Activated T-cell treated with anti-CD3 and anti-CD28 coated beads, Interleukin-2, amount 50 U/mL, for 72 hours (primary cell): ENCODE measurements at regions not wholly inside any gene's neighbourhood (a gene's known extent, or its start where the extent isn't known, plus 50 kb on each side); places are given as distances from the start of the nearest gene placed in this dataset.

Experiments used
- ATAC-seq, 2 donors: fragments of 150-1000 bp; cut with Tn5 transposase; replicated peaks in 1 of 2; 2 replicates each; pipeline ENCODE4 v1.10.0; 2021; ENCODE audit warnings: moderate library complexity in 2 of 2, mild to moderate bottlenecking in 1 of 2
- DNase-seq, 2 donors: peaks; one replicate each; pipeline ENCODE4 v3.0.0; 2021 to 2022; ENCODE audit warnings: mixed read lengths in 1 of 2
- H3K27ac Mint-ChIP-seq: one replicate; pipeline ENCODE4 v1.8.0; 2022; ENCODE audit warnings: mild to moderate bottlenecking, moderate library complexity, mixed read lengths
- H3K27me3 Mint-ChIP-seq: one replicate; pipeline ENCODE4 v1.8.0; 2022; ENCODE audit warnings: low read depth, mixed read lengths
- H3K36me3 Mint-ChIP-seq, 2 donors: one replicate each; pipeline ENCODE4 v1.8.0; 2022; ENCODE audit warnings: mixed read lengths in 2 of 2, mild to moderate bottlenecking in 1 of 2; ENCODE audit not compliant: insufficient read depth in 2 of 2
- H3K4me1 Mint-ChIP-seq: one replicate; pipeline ENCODE4 v1.8.0; 2022; ENCODE audit warnings: low read depth, mixed read lengths
- H3K4me3 Mint-ChIP-seq, 2 donors: one replicate each; pipeline ENCODE4 v1.8.0; 2022; ENCODE audit warnings: mild to moderate bottlenecking in 2 of 2, mixed read lengths in 2 of 2, moderate library complexity in 2 of 2
- H3K9me3 Mint-ChIP-seq, 2 donors: one replicate each; pipeline ENCODE4 v1.8.0; 2022; ENCODE audit warnings: mixed read lengths in 2 of 2

DNA sequence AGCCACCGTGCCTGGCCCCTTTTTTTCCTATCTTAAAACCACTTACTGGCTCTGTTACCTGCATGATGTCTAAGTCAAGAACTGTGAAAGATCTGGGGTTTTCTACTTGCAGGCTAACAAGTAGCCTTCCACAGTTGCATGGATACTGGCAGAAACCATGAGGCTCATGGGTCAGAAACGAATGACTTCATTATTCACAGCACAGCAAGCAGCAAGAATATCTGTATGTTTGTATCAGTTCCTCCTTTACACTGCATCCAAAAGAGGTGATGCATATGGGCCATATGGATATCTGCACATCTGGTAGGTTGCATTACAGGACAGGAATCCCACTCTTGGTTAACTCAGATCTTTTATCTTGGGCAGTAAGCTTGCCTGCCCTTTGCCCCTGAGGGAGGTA, 154.9 kb upstream of the NUDT6 start:
- Mint-ChIP-seq H3K36me3 (peaks cover 2 to 4% of the 10 kb centered on the region in 2 donors), H3K27ac (no peak overlapping the region), H3K9me3 (no peaks in the 10 kb centered on the region), H3K4me3 (no peak overlapping the region), H3K27me3 (no peaks in the 10 kb centered on the region), H3K4me1 (no peaks in the 10 kb centered on the region)
- ATAC-seq: no peak
- no peak for DNase-seq

- DNase-seq (no peak), ATAC-seq (no peak)
- Mint-ChIP-seq H3K36me3 (peaks cover 2 to 6% of the 10 kb centered on the region in 2 donors), H3K9me3 (no peaks in the 10 kb centered on the region), H3K27ac (no peak overlapping the region), H3K27me3 (no peaks in the 10 kb centered on the region), H3K4me1 (no peaks in the 10 kb centered on the region), H3K4me3 (no peak overlapping the region)
Measured at GRCh38 chr4:123081971-123082370, 159.6 kb upstream of the NUDT6 start.

DNA sequence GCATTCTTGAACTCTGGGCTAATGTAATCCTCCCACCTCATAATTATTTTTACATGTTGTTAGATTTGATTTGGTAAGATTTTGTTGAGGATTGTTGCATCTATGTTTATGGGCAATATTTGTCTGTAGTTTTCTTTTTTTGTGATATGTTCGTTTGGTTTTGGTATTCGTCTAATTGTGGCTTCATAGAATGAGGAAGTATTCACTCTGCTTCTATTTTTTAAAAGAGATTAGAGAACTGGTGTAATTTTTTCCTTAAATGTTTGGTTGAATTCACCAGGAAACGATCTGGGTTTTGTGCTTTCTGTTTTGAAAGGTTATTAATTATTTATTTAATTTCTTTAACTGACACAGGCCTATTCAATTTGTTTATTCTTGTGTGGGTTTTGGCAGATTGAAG, 161.2 kb upstream of the NUDT6 start:
- DNase-seq (no peak), ATAC-seq (no peak)
- Mint-ChIP-seq H3K27me3 (no peaks in the 10 kb centered on the region), H3K9me3 (peaks cover 0 to 1% of the 10 kb centered on the region in 2 donors), H3K4me3 (no peak overlapping the region), H3K27ac (no peak overlapping the region), H3K36me3 (peaks cover 2 to 6% of the 10 kb centered on the region in 2 donors), H3K4me1 (no peaks in the 10 kb centered on the region)

- no peaks in the 10 kb centered on the region for H3K27me3 Mint-ChIP-seq
- DNase-seq: no peak
- H3K4me3 Mint-ChIP-seq: no peak overlapping the region
- H3K27ac Mint-ChIP-seq: no peak overlapping the region
- peaks cover 0 to 2% of the 10 kb centered on the region in 2 donors for H3K9me3 Mint-ChIP-seq
- peaks cover 3 to 8% of the 10 kb centered on the region in 2 donors for H3K36me3 Mint-ChIP-seq
- no peak for ATAC-seq
- H3K4me1 Mint-ChIP-seq: peaks cover 7% of the 10 kb centered on the region
Measured at GRCh38 chr4:123088501-123088900, 166.1 kb upstream of the NUDT6 start.

DNA sequence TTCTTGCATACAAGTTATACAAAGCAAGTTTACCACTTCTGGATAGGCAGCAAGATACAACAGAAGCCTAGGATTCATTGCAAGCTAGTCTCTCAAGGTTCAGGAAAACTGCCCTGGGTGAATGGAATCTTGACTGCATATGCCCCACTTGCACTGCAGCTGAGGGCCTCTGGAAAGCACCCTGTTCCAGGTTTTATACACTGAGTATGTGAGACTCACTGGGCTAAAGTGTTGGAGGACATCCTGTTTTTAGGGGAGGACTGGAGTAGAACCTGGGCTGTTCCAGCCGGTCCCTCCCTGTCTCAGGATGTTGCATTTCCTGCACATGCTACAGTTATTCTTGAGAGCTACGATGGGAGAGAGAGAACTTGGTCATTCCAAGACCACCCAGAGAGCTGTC, 168.5 kb upstream of the NUDT6 start:
- Mint-ChIP-seq H3K4me1 (peaks cover 7% of the 10 kb centered on the region), H3K4me3 (no peak overlapping the region), H3K9me3 (peaks cover 0 to 2% of the 10 kb centered on the region in 2 donors), H3K27ac (no peak overlapping the region), H3K27me3 (no peaks in the 10 kb centered on the region), H3K36me3 (peaks cover 3 to 6% of the 10 kb centered on the region in 2 donors)
- ATAC-seq (no peak), DNase-seq (no peak)

- Mint-ChIP-seq H3K36me3 (peaks cover 3 to 6% of the 10 kb centered on the region in 2 donors), H3K4me1 (peaks cover 7% of the 10 kb centered on the region), H3K4me3 (no peak overlapping the region), H3K27me3 (no peaks in the 10 kb centered on the region), H3K9me3 (peaks cover 0 to 2% of the 10 kb centered on the region in 2 donors), H3K27ac (no peak overlapping the region)
- DNase-seq (no peak), ATAC-seq (no peak)
Measured at GRCh38 chr4:123092586-123092985, 170.2 kb upstream of the NUDT6 start.

- no peak for DNase-seq
Measured at GRCh38 chr4:123093236-123093635, 170.8 kb upstream of the NUDT6 start.

DNA sequence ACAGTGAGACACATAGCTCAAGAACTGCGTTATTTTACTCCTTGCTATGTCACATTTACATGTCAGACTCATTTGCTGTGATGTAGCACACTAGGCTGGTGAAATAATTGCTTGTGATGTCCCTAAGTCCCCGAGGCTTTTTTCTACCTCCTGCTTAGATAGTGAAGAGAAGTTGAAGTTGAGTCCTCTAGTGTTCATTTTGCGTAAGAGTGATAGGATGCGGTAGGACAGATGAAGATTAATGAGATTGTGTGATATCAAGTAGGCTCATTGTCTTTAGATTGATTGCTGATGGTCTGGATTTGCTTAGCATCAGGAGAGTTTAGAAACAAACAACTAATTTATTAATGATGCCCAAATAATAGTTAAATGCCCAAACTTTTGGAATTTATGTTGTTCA, 173.6 kb upstream of the NUDT6 start:
- Mint-ChIP-seq H3K4me3 (no peak overlapping the region), H3K4me1 (peaks cover 7% of the 10 kb centered on the region), H3K9me3 (no peaks in the 10 kb centered on the region), H3K27ac (no peak overlapping the region), H3K36me3 (peaks cover 0 to 2% of the 10 kb centered on the region in 2 donors), H3K27me3 (no peaks in the 10 kb centered on the region)
- no peak for ATAC-seq
- DNase-seq: no peak

More at GRCh38 chr4:123093236-123093635, 170.8 kb upstream of the NUDT6 start:
- H3K36me3 Mint-ChIP-seq: peaks cover 3 to 6% of the 10 kb centered on the region in 2 donors
- no peaks in the 10 kb centered on the region for H3K27me3 Mint-ChIP-seq
- ATAC-seq: peak; percentile 30 to 43
- H3K4me3 Mint-ChIP-seq: no peak overlapping the region
- H3K4me1 Mint-ChIP-seq: peaks cover 7% of the 10 kb centered on the region
- H3K27ac Mint-ChIP-seq: no peak overlapping the region
- peaks cover 0 to 2% of the 10 kb centered on the region in 2 donors for H3K9me3 Mint-ChIP-seq

GRCh38 chr4:123102897-123103471, 180.6 kb upstream of the NUDT6 start:
- no peaks in the 10 kb centered on the region for H3K27me3 Mint-ChIP-seq
- H3K4me3 Mint-ChIP-seq: no peak overlapping the region
- no peaks in the 10 kb centered on the region for H3K9me3 Mint-ChIP-seq
- ATAC-seq (no peak), DNase-seq (no peak)
- peaks cover 0 to 8% of the 10 kb centered on the region in 2 donors for H3K36me3 Mint-ChIP-seq
- no peaks in the 10 kb centered on the region for H3K4me1 Mint-ChIP-seq
- H3K27ac Mint-ChIP-seq: peak overlapping the region; percentile 8

- Mint-ChIP-seq H3K9me3 (no peaks in the 10 kb centered on the region), H3K27me3 (no peaks in the 10 kb centered on the region), H3K4me1 (no peaks in the 10 kb centered on the region), H3K27ac (no peak overlapping the region), H3K4me3 (no peak overlapping the region), H3K36me3 (peaks cover 0 to 8% of the 10 kb centered on the region in 2 donors)
- no peak for ATAC-seq
- no peak for DNase-seq
Measured at GRCh38 chr4:123104310-123105025, 182.1 kb upstream of the NUDT6 start.

DNA sequence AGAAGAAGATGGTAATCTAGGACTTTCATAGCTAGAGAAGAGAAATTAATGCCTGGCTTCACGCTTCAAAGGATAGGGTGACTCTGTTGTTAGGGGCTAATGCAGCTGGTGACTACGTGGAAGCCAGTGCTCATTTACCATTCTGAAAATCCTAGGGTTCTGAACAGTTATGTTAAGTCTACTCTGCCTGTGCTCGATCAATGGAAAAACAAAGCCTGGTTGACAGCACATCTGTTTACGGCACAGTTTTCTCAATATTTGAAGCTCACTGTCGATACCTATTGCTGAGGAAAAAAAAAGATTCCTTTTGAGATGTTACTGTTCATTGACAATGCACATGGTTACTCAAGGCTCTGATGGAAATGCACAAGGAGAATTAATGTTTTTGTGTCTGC, 182.6 kb upstream of the NUDT6 start:
- Mint-ChIP-seq H3K9me3 (no peaks in the 10 kb centered on the region), H3K27me3 (no peaks in the 10 kb centered on the region), H3K27ac (no peak overlapping the region), H3K4me1 (no peaks in the 10 kb centered on the region), H3K36me3 (peaks cover 0 to 8% of the 10 kb centered on the region in 2 donors), H3K4me3 (no peak overlapping the region)
- DNase-seq: no peak
- ATAC-seq: no peak

GRCh38 chr4:123106747-123107146, 184.3 kb upstream of the NUDT6 start:
- no peaks in the 10 kb centered on the region for H3K9me3 Mint-ChIP-seq
- H3K27me3 Mint-ChIP-seq: no peaks in the 10 kb centered on the region

DNA sequence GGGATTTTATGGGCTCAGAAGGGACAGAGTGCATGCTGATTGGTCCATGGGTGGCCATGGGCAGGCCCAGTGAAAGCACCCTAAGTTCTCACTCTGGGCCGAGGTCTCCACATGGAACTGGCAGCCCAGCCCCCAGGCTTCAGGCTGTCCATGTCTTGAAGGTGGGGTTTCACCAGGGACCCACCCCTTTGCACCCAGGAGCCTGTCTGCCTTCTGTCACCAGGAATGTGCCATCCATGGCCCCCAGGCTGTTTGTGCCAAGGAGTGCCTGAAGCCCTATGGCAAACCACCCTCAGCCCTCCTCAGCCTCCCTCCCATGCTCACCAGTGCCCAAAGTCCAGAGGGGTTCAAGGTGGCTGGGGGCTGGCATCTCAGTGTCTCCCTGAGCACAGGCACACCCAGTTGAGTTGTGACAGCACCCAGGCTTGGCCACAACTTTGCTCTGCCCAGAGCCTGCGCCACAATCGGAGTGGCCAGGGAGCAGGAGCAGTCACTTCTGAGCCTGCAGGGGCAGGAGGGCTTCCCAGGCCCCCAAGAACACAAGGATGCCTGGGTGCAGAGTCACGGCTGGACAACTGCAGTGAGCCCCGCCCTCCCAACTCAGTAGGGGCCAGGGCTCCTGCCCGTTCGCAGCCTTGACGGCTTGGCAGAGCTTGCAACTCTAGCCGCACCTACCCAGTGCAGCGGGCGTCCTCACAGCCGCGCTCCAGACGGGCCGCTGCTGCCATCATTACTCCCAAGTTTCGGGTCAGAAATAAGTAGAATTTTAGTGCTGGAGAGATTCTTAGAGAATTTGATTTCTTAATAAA, 185.3 kb upstream of the NUDT6 start:
- ATAC-seq (no peak), DNase-seq (no peak)
- no peak overlapping the region for H3K4me3 Mint-ChIP-seq
- peaks cover 0 to 8% of the 10 kb centered on the region in 2 donors for H3K36me3 Mint-ChIP-seq
- no peak overlapping the region for H3K27ac Mint-ChIP-seq
- no peaks in the 10 kb centered on the region for H3K9me3 Mint-ChIP-seq
- no peaks in the 10 kb centered on the region for H3K4me1 Mint-ChIP-seq
- H3K27me3 Mint-ChIP-seq: no peaks in the 10 kb centered on the region

More at GRCh38 chr4:123106747-123107146, 184.3 kb upstream of the NUDT6 start:
- ATAC-seq: no peak
- no peak overlapping the region for H3K4me3 Mint-ChIP-seq
- H3K4me1 Mint-ChIP-seq: no peaks in the 10 kb centered on the region
- H3K27ac Mint-ChIP-seq: no peak overlapping the region
- H3K36me3 Mint-ChIP-seq: peaks cover 0 to 8% of the 10 kb centered on the region in 2 donors
- DNase-seq: no peak
